GM21515 (cell line): ENCODE measurements at regions not wholly inside any gene's neighbourhood (a gene's known extent, or its start where the extent isn't known, plus 50 kb on each side); places are given as distances from the start of the nearest gene placed in this dataset.
"Not testable (repeated sequence)": the region's sequence is repeated elsewhere in the genome, so short reads cannot be mapped to it uniquely, and the experiment has no call there.

Experiments used
- ATAC-seq: cut with Tn5 transposase; IDR thresholded peaks from one replicate; pipeline ENCODE4 v1.9.1; 2021; ENCODE audit not compliant: unreplicated experiment

DNA sequence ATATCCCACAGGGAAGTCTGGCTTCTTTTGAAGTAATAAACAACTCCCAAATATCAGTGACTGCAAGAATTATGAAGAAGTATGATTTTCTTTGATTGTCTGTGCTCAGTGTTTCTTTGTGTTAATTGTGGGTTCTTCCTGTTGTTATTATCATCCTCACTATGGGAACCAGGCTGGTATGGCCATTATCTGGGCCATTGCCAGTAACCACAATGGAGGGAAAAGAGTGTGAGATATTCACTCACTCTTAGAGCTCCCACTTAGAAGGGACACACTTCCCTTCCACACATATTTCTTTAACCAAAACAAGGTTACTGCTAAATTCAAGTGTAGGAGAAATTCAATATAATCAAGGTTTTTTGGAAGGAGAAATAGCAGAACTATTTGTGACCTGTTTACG is 503.7 kb downstream of the SLC6A15 start:
- no peak for ATAC-seq

DNA sequence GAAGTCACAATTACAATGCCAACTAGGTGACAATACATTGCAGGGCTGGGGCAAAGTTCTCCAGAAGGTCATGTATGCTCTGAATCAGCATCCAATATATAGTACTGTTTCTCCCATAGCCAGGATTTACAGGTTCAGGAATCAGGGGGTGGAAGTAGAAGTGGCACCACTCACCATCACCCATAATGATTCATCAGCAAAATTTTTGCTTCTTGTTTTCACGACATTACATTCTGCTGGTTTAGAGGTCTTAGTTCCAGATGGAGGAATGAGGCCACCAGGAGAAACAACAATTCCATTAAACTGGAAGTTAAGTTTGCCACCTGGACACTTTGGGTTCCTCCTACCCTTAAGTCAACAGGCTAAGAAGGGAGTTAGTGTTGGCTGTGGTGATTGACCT is 505.9 kb downstream of the SLC6A15 start:
- not testable (repeated sequence) for ATAC-seq

DNA sequence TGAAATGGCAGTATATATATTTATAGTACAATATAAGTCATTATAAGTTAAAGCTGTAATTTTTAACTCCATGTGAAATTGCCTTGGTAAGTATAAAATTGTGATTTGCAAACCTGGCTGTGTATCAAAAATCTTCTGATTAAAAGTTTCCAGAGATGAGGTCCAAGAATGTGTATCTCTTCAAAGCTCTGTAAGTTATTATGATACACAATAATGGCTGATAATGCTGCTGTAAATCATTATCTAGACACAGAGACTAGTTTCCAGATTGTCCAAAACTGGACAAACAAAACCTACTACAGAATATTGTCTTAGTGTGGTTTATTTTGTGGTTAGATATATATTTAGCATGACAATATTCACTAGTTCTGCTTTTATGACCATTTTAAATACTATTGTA is 514.8 kb downstream of the SLC6A15 start:
- ATAC-seq, result no peak

DNA sequence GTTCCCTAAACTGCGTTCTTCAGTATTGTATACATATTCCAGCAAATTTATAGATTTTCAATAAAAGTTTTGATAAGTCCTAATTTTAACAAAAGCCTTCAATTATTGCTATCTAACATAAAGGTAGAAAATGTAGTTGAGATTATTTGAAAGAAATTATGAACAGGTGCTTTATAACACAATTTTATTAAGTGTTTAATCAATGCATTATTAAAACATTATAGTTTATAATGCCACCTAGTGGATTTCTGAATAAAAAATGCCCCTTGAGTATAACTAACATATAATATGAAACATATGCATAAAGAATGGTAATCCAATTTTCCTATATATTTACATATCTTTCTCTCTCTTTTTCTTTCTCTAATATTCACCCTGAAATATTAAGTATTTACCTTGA is 515.3 kb downstream of the SLC6A15 start:
- no peak for ATAC-seq

DNA sequence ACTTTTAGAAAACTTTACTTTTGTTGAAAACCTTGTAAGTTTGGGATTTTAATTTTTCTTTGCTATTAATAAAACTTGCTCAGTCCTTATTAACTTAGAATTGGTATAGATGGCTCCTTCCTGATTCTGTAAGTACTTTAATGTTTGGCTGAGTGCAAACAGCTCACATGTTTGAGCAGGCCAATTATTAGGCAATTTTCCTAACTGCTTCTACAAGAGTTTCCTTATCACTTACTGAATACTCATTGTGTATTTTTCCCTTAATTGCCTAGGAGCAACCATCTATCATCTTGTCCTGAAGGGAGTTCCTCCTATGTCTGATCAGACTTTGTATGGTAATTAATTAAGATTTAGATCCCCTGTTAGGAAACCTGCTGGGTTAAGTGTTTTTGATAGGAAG is 521.4 kb downstream of the SLC6A15 start:
- ATAC-seq, result not testable (repeated sequence)

DNA sequence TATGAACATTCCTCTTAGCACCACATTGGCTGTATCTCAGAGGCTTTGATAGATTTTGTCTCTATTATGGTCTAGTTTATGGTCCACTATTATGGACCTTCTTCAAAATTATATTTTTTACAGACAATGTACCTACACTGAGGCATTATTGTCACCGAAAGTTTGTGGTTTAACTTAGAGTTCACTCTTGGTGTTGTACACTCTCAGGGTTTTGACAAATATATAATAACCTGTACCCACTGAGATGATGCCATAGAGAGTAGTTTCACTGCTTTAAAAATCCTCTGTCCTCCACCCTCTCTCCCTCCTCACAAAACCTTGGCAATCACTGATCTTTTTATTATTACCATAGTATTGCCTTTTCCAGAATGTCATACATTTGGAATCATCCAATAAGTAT is 528.2 kb downstream of the SLC6A15 start:
- no peak for ATAC-seq

DNA sequence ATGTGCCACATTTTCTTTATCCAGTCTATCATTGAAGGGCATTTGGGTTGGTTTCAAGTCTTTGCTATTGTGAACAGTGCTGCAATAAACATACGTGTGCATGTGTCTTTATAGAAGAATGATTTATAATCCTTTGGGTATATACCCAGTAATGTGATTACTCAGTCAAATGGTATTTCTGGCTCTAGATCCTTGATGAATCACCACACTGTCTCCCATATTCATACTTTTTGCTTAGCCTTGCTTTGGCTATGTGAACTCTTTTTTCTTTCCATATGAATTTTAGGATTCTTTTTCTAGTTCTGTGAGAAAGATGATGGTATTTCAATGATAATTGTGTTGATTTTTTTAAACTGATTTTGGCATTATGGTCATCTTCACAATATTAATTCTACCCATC is 530.1 kb downstream of the SLC6A15 start:
- ATAC-seq, result not testable (repeated sequence)

DNA sequence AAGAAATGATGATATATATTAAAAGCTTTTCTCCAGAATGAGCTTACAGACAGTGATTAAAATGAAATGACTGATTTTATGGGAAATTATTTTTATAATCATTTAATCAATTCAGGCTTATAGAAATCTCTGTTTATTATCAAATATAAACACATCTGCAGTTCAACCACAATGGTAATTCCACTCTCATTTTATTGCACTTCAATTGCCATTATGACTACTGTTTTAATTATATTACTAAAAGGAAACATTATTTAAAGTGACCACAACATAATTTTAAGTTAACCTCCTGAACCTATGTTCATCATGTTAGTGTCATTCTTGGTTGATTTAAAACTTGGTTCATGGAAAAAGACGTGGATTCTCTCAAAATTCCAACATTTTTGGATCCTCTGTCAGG is 536.3 kb downstream of the SLC6A15 start:
- ATAC-seq, result no peak

DNA sequence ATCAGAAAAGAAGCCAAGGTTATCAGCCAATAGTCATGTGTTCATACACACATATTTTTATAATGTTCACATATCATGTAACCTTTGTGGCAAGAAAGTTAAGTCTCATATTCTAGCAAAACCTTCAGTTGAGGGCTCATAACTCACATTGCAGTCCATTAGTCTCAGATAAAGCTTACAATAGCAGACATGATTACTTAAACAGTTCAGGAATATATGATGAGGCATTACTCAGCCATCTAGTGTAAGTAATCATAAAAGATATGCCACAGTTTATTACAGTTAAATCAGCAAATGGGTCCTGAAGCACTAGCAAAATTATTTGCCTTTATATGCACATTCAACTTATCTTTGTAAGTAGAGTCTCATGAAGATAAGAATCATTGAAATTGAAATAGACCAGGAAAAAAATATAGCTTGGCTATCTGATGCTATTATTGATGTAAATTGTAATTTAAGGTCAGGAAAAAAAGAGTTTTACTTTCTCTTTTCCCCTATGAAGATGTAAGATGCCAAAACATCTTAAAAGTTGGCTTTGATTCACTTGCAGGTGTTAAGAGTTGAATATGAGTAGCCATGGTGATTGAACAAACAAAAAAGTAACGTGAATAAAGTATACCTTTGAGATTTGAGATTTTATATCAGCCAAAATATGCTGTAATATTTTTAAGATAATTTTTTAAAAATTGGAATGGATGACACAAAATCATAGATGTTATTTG is 537.0 kb downstream of the SLC6A15 start:
- ATAC-seq, result no peak

DNA sequence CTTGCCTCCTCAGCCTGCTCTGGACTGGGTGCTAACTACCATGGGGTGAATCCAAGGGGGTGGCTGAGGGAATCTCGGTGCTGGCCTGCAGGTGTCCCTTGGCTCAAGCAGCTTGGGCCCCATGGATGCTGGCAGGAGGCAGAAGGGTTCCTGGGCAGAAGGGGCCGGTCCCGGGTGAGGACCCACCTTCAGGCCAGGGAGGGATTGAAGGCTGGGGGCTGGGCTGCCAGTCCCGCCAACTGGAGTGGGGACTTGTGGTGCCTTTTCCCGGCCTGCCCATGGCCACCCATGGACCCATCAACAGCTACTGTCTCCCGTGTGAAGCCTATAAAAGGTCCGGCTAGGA is 550.1 kb downstream of the SLC6A15 start:
- ATAC-seq, result no peak

DNA sequence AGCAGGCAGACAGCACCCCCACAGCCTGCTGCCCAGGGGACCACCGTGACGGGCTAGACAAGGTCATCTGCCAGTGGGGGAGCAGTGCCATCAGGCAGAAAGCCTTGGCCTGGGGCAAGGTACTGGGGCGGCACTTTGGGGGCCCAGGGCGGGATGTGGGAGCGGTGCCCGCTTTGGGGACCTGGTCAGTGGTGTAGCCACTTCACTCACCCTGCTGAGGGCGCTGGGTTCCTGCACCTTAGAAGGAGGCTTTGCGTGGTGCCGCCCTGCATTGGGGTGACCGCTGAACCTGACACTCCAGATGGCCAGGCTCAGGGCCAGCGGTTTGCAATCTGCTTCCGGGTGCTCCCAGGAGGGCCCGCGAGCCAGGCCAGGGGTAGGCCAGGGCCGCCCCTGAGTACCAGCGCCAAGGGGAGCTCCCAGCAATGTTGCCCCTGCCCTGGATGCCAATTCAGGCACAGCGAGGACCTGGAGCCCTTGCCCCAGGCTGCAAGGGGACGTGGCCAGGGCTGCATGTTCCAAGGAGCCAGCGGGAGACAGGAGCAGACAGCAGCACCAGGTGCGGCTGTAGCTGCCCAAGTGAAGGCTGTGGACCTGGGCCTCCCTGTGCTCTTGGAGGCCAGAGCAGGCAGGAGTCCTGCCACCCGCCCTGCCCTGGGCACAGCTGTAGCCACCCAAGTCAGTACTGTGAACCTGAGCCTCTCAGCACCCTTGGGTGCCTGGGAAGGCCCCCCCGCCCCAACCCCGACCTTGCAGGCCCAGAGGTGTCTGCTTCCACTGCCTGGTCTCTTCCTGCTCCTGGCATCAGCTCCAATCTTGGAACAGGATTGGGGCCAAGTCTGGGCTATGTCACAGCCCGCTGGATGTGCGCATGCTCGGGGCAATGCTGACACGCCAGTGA is 550.7 kb downstream of the SLC6A15 start:
- ATAC-seq, result no peak

DNA sequence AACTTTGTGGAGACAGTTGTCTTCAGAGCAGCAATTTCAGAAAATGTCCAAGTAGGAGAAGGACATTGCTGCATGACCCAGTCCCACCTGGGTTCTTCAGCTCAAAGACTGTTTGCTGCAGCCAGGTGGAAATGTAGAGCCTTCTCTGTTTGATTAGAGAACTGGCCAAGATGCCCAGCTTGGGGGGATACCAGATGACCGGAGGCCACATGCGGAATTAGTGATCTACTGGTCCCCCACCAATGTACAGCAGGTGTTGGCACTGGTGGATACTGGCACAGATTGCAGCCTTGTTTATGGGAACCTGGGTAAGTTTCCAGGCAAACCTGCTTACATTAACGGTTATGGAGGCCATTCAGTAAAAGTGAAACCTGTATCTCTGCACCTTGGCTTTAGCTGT is 555.3 kb downstream of the SLC6A15 start:
- no peak for ATAC-seq

DNA sequence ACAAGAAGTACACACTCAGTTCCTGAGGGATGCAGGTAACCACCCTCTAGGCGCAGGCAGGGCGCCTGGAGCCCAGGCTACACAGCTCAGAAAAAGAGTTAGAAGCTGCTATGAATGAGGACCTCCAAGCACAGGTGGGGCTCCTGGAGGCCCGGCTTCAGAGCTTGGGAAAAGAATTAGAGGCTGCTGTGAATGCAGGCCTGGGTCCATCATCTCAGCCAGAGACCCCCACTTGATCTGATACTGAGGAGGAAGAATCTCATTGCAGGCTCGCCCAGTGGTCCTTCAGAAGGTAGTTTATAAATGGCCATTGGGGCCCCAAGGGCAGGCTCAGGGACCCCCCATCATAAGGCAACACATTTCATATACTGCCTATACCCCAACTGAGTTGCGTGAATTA is 556.4 kb downstream of the SLC6A15 start:
- no peak for ATAC-seq

DNA sequence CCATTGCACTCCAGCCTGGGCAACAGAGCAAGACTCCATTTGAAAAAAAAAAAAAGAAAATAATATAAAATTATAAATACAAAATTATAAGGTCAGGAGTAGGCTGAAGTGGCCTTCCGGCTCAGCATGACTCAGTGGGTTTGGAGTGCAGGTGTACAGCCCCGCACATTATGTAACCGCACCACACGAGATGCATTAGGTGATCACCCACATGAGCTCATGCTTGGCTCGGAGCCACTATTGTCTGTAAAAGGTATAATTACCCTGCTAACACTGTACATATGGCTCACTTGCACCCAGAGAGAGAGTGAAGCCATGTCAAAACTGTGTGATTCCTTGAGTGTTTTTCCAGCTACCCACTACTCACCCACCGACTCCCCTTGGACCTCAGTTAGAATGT is 557.0 kb downstream of the SLC6A15 start:
- ATAC-seq, result no peak

DNA sequence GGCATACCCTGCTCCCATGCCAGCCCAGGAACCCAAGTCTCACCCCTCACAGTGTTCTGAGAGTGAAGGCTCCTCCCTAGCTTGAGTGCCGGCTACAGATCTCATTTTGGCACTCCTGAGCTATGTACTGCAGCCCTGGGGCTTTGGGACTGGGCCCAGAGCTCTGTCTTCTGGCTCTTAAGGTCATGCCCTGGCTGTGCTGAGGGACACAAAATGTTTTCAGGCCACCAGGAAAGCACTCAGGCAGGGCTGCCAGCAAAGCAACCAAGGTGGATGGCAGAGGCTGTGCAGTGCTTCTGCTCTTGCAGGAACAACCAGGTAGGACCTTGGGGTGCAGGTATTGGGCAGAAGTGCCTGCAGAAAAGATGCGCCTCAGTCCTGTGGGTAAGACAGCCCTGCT is 564.0 kb downstream of the SLC6A15 start:
- no peak for ATAC-seq

DNA sequence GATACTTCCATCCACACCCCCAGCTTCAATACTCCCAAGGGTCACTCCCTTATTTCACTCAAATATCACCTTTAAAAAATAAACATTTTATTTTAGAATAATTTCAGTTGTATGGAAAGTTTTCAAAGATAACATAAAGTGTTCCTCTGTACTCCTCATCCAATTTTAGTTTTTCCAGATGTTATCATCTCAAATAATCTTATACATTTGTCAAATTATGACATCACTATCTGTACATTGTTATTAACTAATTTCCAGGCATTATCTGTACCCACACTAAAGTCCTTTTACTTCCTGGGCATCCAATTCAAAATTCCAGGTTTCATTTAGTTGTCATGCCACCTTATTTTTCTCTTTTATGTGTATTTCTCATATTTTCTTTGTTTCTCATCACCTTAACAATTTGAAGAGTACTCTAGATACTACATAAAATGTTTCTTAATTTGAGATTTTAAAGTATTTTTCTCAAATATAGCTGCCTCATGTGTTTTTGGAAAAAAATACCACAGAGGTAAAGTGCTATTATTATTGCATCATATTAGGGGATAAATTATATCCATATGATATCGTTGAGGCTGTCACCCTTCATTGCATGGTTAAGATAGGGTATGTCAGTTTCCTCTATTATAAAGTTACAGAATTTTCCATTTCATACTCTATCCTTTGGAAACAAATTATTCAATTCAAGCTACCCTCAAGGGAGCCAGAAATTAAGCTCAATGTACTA is 571.0 kb downstream of the SLC6A15 start:
- no peak for ATAC-seq

DNA sequence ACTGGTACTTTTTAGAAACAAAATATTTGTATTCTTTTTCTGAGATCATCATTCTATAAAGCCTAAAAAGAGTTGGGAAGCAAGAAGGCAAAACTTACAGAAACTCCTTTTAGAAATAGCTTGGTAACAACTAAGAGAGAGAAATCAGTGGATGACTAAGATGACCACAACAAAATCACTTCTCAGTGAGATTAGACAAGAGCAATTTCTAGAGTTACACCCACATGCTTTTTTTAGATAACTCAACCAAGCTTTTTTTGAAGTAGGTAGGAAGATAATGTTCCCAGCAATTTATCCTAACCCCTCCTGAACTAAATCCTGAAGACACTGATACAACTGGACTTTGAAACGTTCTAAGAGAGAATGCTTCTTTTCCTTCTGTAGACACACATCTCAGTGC is 576.4 kb downstream of the SLC6A15 start:
- ATAC-seq, result no peak

DNA sequence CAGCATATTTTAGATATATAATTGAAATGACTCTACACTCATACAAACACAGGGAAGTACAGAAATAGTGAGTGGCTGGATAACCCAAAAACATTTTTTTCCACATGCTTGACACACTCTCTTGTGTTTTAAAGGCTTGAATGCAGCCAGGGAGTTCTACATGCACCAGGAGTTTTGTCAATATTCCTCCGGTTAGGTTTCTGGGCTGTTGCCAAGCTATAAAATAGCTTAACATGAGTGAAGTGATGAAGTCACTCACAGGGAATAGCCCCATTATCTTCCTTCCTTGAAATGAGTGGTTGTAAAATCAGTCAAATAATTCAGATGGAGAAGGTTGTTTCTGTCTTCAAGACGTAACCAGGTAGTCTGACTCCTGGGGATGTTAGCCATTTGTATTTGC is 582.7 kb downstream of the SLC6A15 start:
- no peak for ATAC-seq

DNA sequence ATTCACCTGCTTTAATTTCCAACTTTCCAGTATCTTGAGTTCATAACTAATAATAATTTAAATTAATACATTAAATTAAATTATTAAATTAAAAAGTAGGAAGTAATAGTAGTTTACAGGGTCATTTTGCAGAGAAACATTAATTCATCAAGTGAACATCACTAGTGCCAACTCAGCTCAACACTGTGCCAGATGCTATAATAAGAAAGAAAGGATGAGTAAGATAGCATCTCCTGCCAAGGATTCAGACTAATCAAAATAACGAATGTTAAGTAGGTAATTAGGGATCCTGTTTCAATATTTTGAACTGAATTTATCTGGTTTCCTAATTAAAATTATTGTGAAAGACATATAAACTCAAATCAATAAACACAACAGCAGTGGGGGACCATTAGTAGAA is 596.7 kb downstream of the SLC6A15 start:
- ATAC-seq, result no peak

DNA sequence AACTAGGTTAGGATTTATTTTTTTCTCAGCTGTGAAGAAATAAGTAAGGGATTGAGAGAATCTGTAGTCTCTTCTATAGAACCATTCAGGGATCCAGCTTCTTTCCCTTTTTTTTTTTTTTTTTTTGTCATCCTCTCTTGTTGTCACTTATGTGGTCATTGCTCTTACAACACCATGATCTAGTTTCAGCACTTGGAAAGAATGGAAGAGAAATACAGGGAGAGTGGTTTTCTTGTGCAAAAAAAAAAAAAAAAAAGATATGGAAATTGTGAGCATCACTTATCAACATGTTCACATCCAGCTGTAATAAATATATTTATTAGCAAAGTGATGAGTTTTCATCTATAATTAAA is 599.3 kb downstream of the SLC6A15 start:
- ATAC-seq, result no peak

DNA sequence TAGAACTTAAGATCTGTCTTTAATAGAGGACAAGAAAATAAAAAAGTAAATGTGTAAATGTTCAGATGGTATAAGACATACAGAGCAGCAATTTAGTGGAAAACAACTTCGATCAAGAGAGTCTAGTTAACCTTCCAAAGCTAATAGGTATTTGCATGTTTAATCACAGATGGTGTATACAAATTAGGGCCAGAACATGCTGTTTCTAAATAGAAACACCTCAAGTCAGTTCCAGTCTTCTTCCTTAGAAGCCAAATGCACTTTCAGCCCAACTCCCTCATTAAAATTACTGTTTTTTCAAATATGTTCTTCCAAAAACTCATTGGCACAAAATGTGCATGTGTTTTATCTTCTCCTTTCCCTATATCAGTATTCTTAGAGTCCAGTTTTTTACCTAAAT is 604.4 kb downstream of the SLC6A15 start:
- no peak for ATAC-seq

DNA sequence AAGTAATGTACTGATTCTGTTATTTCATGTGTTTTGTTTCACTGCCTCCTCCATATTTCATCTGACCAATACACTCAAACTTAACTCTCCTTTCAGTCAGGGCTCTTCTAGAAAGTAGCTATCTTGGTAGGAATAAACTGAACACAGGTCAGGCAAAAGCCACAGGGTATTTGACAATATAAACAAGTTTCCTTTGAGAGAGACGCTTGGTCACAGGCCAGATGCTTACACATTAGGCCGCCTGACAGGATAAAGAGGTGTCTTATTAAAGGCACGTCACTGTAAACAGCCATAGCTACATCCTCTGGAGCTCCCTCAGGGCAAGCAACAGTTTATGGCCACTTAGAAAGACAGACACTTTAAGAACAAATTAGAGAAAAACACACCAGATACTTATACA is 607.5 kb downstream of the SLC6A15 start:
- ATAC-seq, result no peak
